Ishikawa (cell line): ENCODE measurements at regions not wholly inside any gene's neighbourhood (a gene's known extent, or its start where the extent isn't known, plus 50 kb on each side); places are given as distances from the start of the nearest gene placed in this dataset.

ENCODE experiments used
- CREB1 ChIP-seq: IDR thresholded peaks from 2 replicates; pipeline ENCODE4 v1.6.1; 2012; ENCODE audit warnings: low read depth
- EGR1 ChIP-seq: IDR thresholded peaks from 2 replicates; pipeline ENCODE4 v1.6.1; 2012
- EP300 ChIP-seq: IDR thresholded peaks from 2 replicates; pipeline ENCODE4 v1.6.1; 2012; ENCODE audit warnings: borderline replicate concordance
- NFIC ChIP-seq: IDR thresholded peaks from 2 replicates; pipeline ENCODE4 v1.6.1; 2012
- REST ChIP-seq: IDR thresholded peaks from 2 replicates; pipeline ENCODE4 v1.6.1; 2012; ENCODE audit warnings: low read depth, mild to moderate bottlenecking
- TAF1 ChIP-seq: IDR thresholded peaks from 2 replicates; pipeline ENCODE4 v1.6.1; 2012; ENCODE audit warnings: low read depth, mild to moderate bottlenecking
- YY1 ChIP-seq: IDR thresholded peaks from 2 replicates; pipeline ENCODE4 v1.6.1; 2012; ENCODE audit warnings: low read depth

GRCh38 chr10:121371836-121372235, 226.4 kb downstream of the FGFR2 start:
- no peak for TF ChIP-seq EP300
- no peak for TF ChIP-seq YY1
- TF ChIP-seq NFIC: no peak
- no peak for TF ChIP-seq REST
- TF ChIP-seq TAF1: no peak
- TF ChIP-seq CREB1: no peak
- TF ChIP-seq EGR1: no peak
